NB4 (cell line): ENCODE measurements at regions not wholly inside any gene's neighbourhood (a gene's known extent, or its start where the extent isn't known, plus 50 kb on each side); places are given as distances from the start of the nearest gene placed in this dataset.

Experiments
- CTCF ChIP-seq: IDR thresholded peaks from one replicate; pipeline ENCODE4 v1.5.1; 2012; ENCODE audit warnings: low read depth, low read length
- MAX ChIP-seq: IDR thresholded peaks from 2 replicates; pipeline ENCODE4 v1.6.1; 2011; ENCODE audit warnings: low read depth, low read length
- POLR2A ChIP-seq: IDR thresholded peaks from 2 replicates; pipeline ENCODE4 v1.6.1; 2011; ENCODE audit warnings: mild to moderate bottlenecking; ENCODE audit not compliant: insufficient read length; ENCODE audit errors: extremely low read depth

- no peak for TF ChIP-seq CTCF
- no peak for TF ChIP-seq POLR2A
- TF ChIP-seq MAX = no peak
These were observed 411.4 kb downstream of the HLX start for GRCh38 chr1:221290669-221291068.
